Heart left ventricle (tissue), 13 donors: ENCODE measurements at regions not wholly inside any gene's neighbourhood (a gene's known extent, or its start where the extent isn't known, plus 50 kb on each side); places are given as distances from the start of the nearest gene placed in this dataset.

Experiments used
- POLR2A ChIP-seq, 2 donors: fragments of 450-650 bp; IDR thresholded peaks; one replicate each; pipeline ENCODE4 v1.6.1; 2017; ENCODE audit warnings: antibody characterized with exemption in 2 of 2, mild to moderate bottlenecking in 2 of 2, moderate library complexity in 2 of 2
- TF ChIP-seq, protein P1 (sequence below), 12 donors: fragments of 200-600 bp; sonication (generic) in 4 of 12; IDR thresholded peaks; one replicate each; pipeline versions ENCODE4 v1.5.0 to v1.8.0; 2018 to 2022; ENCODE audit warnings: antibody characterized with exemption in 12 of 12, mild to moderate bottlenecking in 5 of 12
- donor health status: ischemic (EF 13 %, LVEDD 7.1; RV severe dilation, severe dysfunction).
- donor health status: DM: no; HTN: yes; CAD: no.
- donor health status: DM: no; HTN: no; CAD: no.
- donor health status: ischemic (EF 25% LVEDD 6.9; RV normal size, moderate dysfunction).
- donor health status: ischemic (EF 25% LVEDD 5.7; RV mildly dilated, moderate dysfunction).
- donor health status: ischemic (EF 35%, LVEDD 5.7; RV mildly dilated, moderate dysfunction).
- donor health status: nonischemic (EF 11% LVEDD 7.7; RV severe dilation, severe dysfunction).
- donor health status: DM: yes; HTN: yes; CAD: no.
- donor health status: PGD.
- donor health status: ischemic (EF 29% LVEDD 5.4; RV normal size, mild dysfunction).
- donor health status: nonischemic (EF 23%, LVEDD 6.1; RV moderate dilation, normal function).

DNA sequence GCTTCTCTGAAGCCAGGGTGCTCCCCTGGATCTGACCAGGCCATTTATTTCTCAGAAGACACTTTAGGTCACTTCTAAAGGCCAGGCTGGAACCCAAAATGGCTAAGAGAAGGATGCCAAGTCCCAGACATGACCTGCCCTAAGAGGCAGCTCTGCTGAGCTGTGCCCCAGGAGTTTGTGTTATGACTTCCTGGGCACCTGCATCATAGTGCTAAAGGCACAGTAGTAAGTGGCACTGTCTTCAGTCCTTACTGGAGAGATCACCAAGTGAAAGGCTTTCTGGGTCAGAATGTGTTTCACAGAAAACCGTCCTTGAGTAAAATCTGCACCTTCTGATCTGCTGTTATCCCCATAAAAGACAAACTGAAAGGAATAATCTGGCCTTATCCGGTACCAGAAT, 120.2 kb downstream of the DAD1 start:
- TF ChIP-seq, protein P1, sequence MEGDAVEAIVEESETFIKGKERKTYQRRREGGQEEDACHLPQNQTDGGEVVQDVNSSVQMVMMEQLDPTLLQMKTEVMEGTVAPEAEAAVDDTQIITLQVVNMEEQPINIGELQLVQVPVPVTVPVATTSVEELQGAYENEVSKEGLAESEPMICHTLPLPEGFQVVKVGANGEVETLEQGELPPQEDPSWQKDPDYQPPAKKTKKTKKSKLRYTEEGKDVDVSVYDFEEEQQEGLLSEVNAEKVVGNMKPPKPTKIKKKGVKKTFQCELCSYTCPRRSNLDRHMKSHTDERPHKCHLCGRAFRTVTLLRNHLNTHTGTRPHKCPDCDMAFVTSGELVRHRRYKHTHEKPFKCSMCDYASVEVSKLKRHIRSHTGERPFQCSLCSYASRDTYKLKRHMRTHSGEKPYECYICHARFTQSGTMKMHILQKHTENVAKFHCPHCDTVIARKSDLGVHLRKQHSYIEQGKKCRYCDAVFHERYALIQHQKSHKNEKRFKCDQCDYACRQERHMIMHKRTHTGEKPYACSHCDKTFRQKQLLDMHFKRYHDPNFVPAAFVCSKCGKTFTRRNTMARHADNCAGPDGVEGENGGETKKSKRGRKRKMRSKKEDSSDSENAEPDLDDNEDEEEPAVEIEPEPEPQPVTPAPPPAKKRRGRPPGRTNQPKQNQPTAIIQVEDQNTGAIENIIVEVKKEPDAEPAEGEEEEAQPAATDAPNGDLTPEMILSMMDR (IDR thresholded peaks at IDR 0.05), result no peak
- TF ChIP-seq POLR2A (IDR thresholded peaks at IDR 0.05), result no peak
